Activated CD8-positive, alpha-beta memory T cell treated with anti-CD3 and anti-CD28 coated beads for 36 hours (primary cell): ENCODE measurements at regions not wholly inside any gene's neighbourhood (a gene's known extent, or its start where the extent isn't known, plus 50 kb on each side); places are given as distances from the start of the nearest gene placed in this dataset.

Experiments used
- CTCF ChIA-PET: fragments of 350-600 bp; sonication (Branson Sonifier 250); formaldehyde crosslinking; loops from one replicate; lab custom pipeline; 2021; ENCODE audit warnings: antibody characterized with exemption; lab: Charles Lee
- POLR2A ChIA-PET: fragments of 350-600 bp; sonication (Branson Sonifier 250); formaldehyde crosslinking; loops from one replicate; lab custom pipeline; 2021; ENCODE audit warnings: antibody characterized with exemption; lab: Charles Lee

- POLR2A ChIA-PET = no interaction called here
- CTCF ChIA-PET = no interaction called here
These were observed 247.5 kb upstream of the ZNF521 start for GRCh38 chr18:25599443-25599842.

GRCh38 chr18:25597476-25597875, 245.5 kb upstream of the ZNF521 start:
- CTCF ChIA-PET = no interaction called here
- POLR2A ChIA-PET = no interaction called here

GRCh38 chr18:25595274-25596060, 243.5 kb upstream of the ZNF521 start:
- CTCF ChIA-PET = no interaction called here
- POLR2A ChIA-PET = no interaction called here

- POLR2A ChIA-PET = no interaction called here
- CTCF ChIA-PET = no interaction called here
These were observed 242.4 kb upstream of the ZNF521 start for GRCh38 chr18:25594351-25594750.

- ChIA-PET POLR2A (no interaction called here), CTCF (no interaction called here)
These were observed 240.9 kb upstream of the ZNF521 start for GRCh38 chr18:25592804-25593360.

- ChIA-PET POLR2A (no interaction called here), CTCF (no interaction called here)
These were observed 238.5 kb upstream of the ZNF521 start for GRCh38 chr18:25590456-25590855.

- POLR2A ChIA-PET = no interaction called here
- CTCF ChIA-PET = no interaction called here
These were observed 235.6 kb upstream of the ZNF521 start for GRCh38 chr18:25587545-25587944.

GRCh38 chr18:25568986-25569385, 217.0 kb upstream of the ZNF521 start:
- POLR2A ChIA-PET = no interaction called here

GRCh38 chr18:25563816-25564683, 212.1 kb upstream of the ZNF521 start:
- POLR2A ChIA-PET = no interaction called here
- CTCF ChIA-PET = no interaction called here

More at GRCh38 chr18:25568986-25569385, 217.0 kb upstream of the ZNF521 start:
- CTCF ChIA-PET = no interaction called here

- POLR2A ChIA-PET = no interaction called here
- CTCF ChIA-PET = no interaction called here
These were observed 211.4 kb upstream of the ZNF521 start for GRCh38 chr18:25563346-25563745.

- ChIA-PET POLR2A (no interaction called here), CTCF (no interaction called here)
These were observed 210.0 kb upstream of the ZNF521 start for GRCh38 chr18:25561918-25562317.

GRCh38 chr18:25560369-25560768, 208.4 kb upstream of the ZNF521 start:
- ChIA-PET CTCF (no interaction called here), POLR2A (no interaction called here)

GRCh38 chr18:25557011-25557410, 205.0 kb upstream of the ZNF521 start:
- POLR2A ChIA-PET = no interaction called here
- CTCF ChIA-PET = no interaction called here

GRCh38 chr18:25553631-25554263, 201.8 kb upstream of the ZNF521 start:
- ChIA-PET POLR2A (no interaction called here), CTCF (no interaction called here)

- ChIA-PET POLR2A (no interaction called here), CTCF (no interaction called here)
These were observed 192.8 kb upstream of the ZNF521 start for GRCh38 chr18:25544546-25545287.

GRCh38 chr18:25538175-25538922, 186.4 kb upstream of the ZNF521 start:
- CTCF ChIA-PET = no interaction called here
- POLR2A ChIA-PET = no interaction called here

- ChIA-PET CTCF (no interaction called here), POLR2A (no interaction called here)
These were observed 183.5 kb upstream of the ZNF521 start for GRCh38 chr18:25535495-25535894.

GRCh38 chr18:25534401-25534800, 182.4 kb upstream of the ZNF521 start:
- ChIA-PET CTCF (no interaction called here), POLR2A (no interaction called here)

GRCh38 chr18:25533218-25533617, 181.3 kb upstream of the ZNF521 start:
- ChIA-PET CTCF (no interaction called here), POLR2A (no interaction called here)
